ENCODE measurements at regions not wholly inside any gene's neighbourhood (a gene's known extent, or its start where the extent isn't known, plus 50 kb on each side); places are given as distances from the start of the nearest gene placed in this dataset.

GRCh38 chr7:102721-103120 lies 89.7 kb upstream of the FAM20C start:
- peak; percentile 24 for DNase-seq

GRCh38 chr7:103981-104380 lies 88.4 kb upstream of the FAM20C start:
- DNase-seq, result peak; percentile 9

GRCh38 chr7:105002-105401 lies 87.4 kb upstream of the FAM20C start:
- no peak for DNase-seq

GRCh38 chr7:106356-106755 lies 86.0 kb upstream of the FAM20C start:
- DNase-seq, result peak; percentile 31

GRCh38 chr7:107233-107632 lies 85.1 kb upstream of the FAM20C start:
- no peak for DNase-seq

- no peak for DNase-seq
These were observed 84.5 kb upstream of the FAM20C start for GRCh38 chr7:107907-108306.

GRCh38 chr7:109094-109493 lies 83.3 kb upstream of the FAM20C start:
- DNase-seq, result no peak

GRCh38 chr7:109898-110556 lies 82.3 kb upstream of the FAM20C start:
- DNase-seq, result no peak

- no peak for DNase-seq
These were observed 81.7 kb upstream of the FAM20C start for GRCh38 chr7:110557-111232.

- DNase-seq, result no peak
These were observed 80.8 kb upstream of the FAM20C start for GRCh38 chr7:111591-111990.

GRCh38 chr7:112881-113280 lies 79.5 kb upstream of the FAM20C start:
- no peak for DNase-seq

GRCh38 chr7:115274-115911 lies 77.0 kb upstream of the FAM20C start:
- no peak for DNase-seq

GRCh38 chr7:116188-116981 lies 76.0 kb upstream of the FAM20C start:
- no peak for DNase-seq

- no peak for DNase-seq
These were observed 74.3 kb upstream of the FAM20C start for GRCh38 chr7:117836-118614.

GRCh38 chr7:118615-119391 lies 73.6 kb upstream of the FAM20C start:
- DNase-seq, result no peak

- DNase-seq, result no peak
These were observed 72.8 kb upstream of the FAM20C start for GRCh38 chr7:119392-120163.

GRCh38 chr7:120164-120991 lies 72.0 kb upstream of the FAM20C start:
- no peak for DNase-seq

GRCh38 chr7:121002-121785 lies 71.2 kb upstream of the FAM20C start:
- no peak for DNase-seq

GRCh38 chr7:123237-123636 lies 69.1 kb upstream of the FAM20C start:
- DNase-seq, result no peak
